ENCODE measurements at regions not wholly inside any gene's neighbourhood (a gene's known extent, or its start where the extent isn't known, plus 50 kb on each side); places are given as distances from the start of the nearest gene placed in this dataset.

GRCh38 chr7:46572691-46573090 lies 651.6 kb upstream of the IGFBP3 start:
- CTCF ChIA-PET = no interaction called here
- TF ChIP-seq SUZ12 (IDR thresholded peaks at IDR 0.05) (no peak), FOXM1 (IDR thresholded peaks at IDR 0.05; ENCODE audit: borderline replicate concordance) (no peak), L3MBTL2 (conservative IDR thresholded peaks at IDR 0.05) (no peak), FOXA1 (IDR thresholded peaks at IDR 0.05) (no peak), HDGF (IDR thresholded peaks at IDR 0.05; ENCODE audit: borderline replicate concordance) (no peak), ELF4 (IDR thresholded peaks at IDR 0.05) (no peak), PKNOX1 (IDR thresholded peaks at IDR 0.05) (no peak), NFRKB (IDR thresholded peaks at IDR 0.05) (no peak), BHLHE40 (IDR thresholded peaks at IDR 0.05; ENCODE audit: borderline replicate concordance) (no peak), ZNF384 (IDR thresholded peaks at IDR 0.05) (no peak), SP1 (IDR thresholded peaks at IDR 0.05) (no peak), CTBP1 (IDR thresholded peaks at IDR 0.05; ENCODE audit: borderline replicate concordance) (no peak), ARNT (IDR thresholded peaks at IDR 0.05) (no peak), LEF1 (IDR thresholded peaks at IDR 0.05; ENCODE audit: borderline replicate concordance) (no peak), TARDBP (IDR thresholded peaks at IDR 0.05) (no peak), FOXK2 (IDR thresholded peaks at IDR 0.05) (no peak)

GRCh38 chr7:46571996-46572395 lies 650.9 kb upstream of the IGFBP3 start:
- ChIA-PET POLR2A (no interaction called here), CTCF (no interaction called here)
- TF ChIP-seq ELF4 (IDR thresholded peaks at IDR 0.05) (no peak), TARDBP (IDR thresholded peaks at IDR 0.05) (no peak), BHLHE40 (IDR thresholded peaks at IDR 0.05; ENCODE audit: borderline replicate concordance) (no peak), SUZ12 (IDR thresholded peaks at IDR 0.05) (no peak), SP1 (IDR thresholded peaks at IDR 0.05) (no peak), FOXM1 (IDR thresholded peaks at IDR 0.05; ENCODE audit: borderline replicate concordance) (no peak), PKNOX1 (IDR thresholded peaks at IDR 0.05) (no peak), FOXA1 (IDR thresholded peaks at IDR 0.05) (no peak), CTBP1 (IDR thresholded peaks at IDR 0.05; ENCODE audit: borderline replicate concordance) (no peak), L3MBTL2 (conservative IDR thresholded peaks at IDR 0.05) (no peak), LEF1 (IDR thresholded peaks at IDR 0.05; ENCODE audit: borderline replicate concordance) (no peak), NFRKB (IDR thresholded peaks at IDR 0.05) (no peak), ARNT (IDR thresholded peaks at IDR 0.05) (no peak)
- DNase-seq (ENCODE audit: extremely low spot score) = no peak

More at GRCh38 chr7:46572691-46573090, 651.6 kb upstream of the IGFBP3 start:
- no peak for DNase-seq (ENCODE audit: extremely low spot score)
- POLR2A ChIA-PET = no interaction called here

- CTCF ChIA-PET = no interaction called here
These were observed 648.0 kb upstream of the IGFBP3 start for GRCh38 chr7:46569133-46569465.

GRCh38 chr7:46568420-46569132 lies 647.5 kb upstream of the IGFBP3 start:
- no peak for TF ChIP-seq BHLHE40 (IDR thresholded peaks at IDR 0.05; ENCODE audit: borderline replicate concordance)
- no peak for TF ChIP-seq PKNOX1 (IDR thresholded peaks at IDR 0.05)
- no peak for TF ChIP-seq LEF1 (IDR thresholded peaks at IDR 0.05; ENCODE audit: borderline replicate concordance)
- TF ChIP-seq SUZ12 (IDR thresholded peaks at IDR 0.05) = no peak
- TF ChIP-seq ARNT (IDR thresholded peaks at IDR 0.05) = no peak
- no peak for TF ChIP-seq ZNF384 (IDR thresholded peaks at IDR 0.05)
- no peak for TF ChIP-seq SP1 (IDR thresholded peaks at IDR 0.05)
- no peak for TF ChIP-seq FOXA1 (IDR thresholded peaks at IDR 0.05)
- no peak for TF ChIP-seq FOXM1 (IDR thresholded peaks at IDR 0.05; ENCODE audit: borderline replicate concordance)
- no peak for TF ChIP-seq ELF4 (IDR thresholded peaks at IDR 0.05)
- no peak for TF ChIP-seq CTBP1 (IDR thresholded peaks at IDR 0.05; ENCODE audit: borderline replicate concordance)
- TF ChIP-seq FOXK2 (IDR thresholded peaks at IDR 0.05) = no peak
- TF ChIP-seq TARDBP (IDR thresholded peaks at IDR 0.05) = no peak
- ChIA-PET CTCF (interaction anchor here (0.9 kb wide), 1 partner anchor 645 kb away, joined by 3 read pairs; no protein-coding TSS in a partner anchor), POLR2A (no interaction called here)
- DNase-seq (ENCODE audit: extremely low spot score) = no peak

More at GRCh38 chr7:46569133-46569465, 648.0 kb upstream of the IGFBP3 start:
- POLR2A ChIA-PET = no interaction called here
- no peak for DNase-seq (ENCODE audit: extremely low spot score)
- TF ChIP-seq HDGF (IDR thresholded peaks at IDR 0.05; ENCODE audit: borderline replicate concordance) = no peak
- no peak for TF ChIP-seq NFRKB (IDR thresholded peaks at IDR 0.05)
- TF ChIP-seq SP1 (IDR thresholded peaks at IDR 0.05) = no peak
- TF ChIP-seq LEF1 (IDR thresholded peaks at IDR 0.05; ENCODE audit: borderline replicate concordance) = no peak
- TF ChIP-seq FOXK2 (IDR thresholded peaks at IDR 0.05) = no peak
- no peak for TF ChIP-seq TARDBP (IDR thresholded peaks at IDR 0.05)
- TF ChIP-seq FOXM1 (IDR thresholded peaks at IDR 0.05; ENCODE audit: borderline replicate concordance) = no peak
- no peak for TF ChIP-seq ARNT (IDR thresholded peaks at IDR 0.05)
- no peak for TF ChIP-seq BHLHE40 (IDR thresholded peaks at IDR 0.05; ENCODE audit: borderline replicate concordance)
- no peak for TF ChIP-seq ELF4 (IDR thresholded peaks at IDR 0.05)
- TF ChIP-seq SUZ12 (IDR thresholded peaks at IDR 0.05) = no peak
- no peak for TF ChIP-seq PKNOX1 (IDR thresholded peaks at IDR 0.05)

- no peak for DNase-seq (ENCODE audit: extremely low spot score)
- POLR2A ChIA-PET = no interaction called here
- TF ChIP-seq SP1 (IDR thresholded peaks at IDR 0.05) (no peak), ARNT (IDR thresholded peaks at IDR 0.05) (no peak), ELF4 (IDR thresholded peaks at IDR 0.05) (no peak)
- CTCF ChIA-PET = interaction anchor here (0.9 kb wide), 1 partner anchor 644 kb away, joined by 3 read pairs; no protein-coding TSS in a partner anchor
These were observed 646.8 kb upstream of the IGFBP3 start for GRCh38 chr7:46567858-46568257.

Data from HEK293T (cell line).